Activated CD4-positive, alpha-beta T cell treated with anti-CD3 and anti-CD28 coated beads, Interleukin-2, amount 10 ng/mL, durations not matched to agents 24 days and 14 days (primary cell): ENCODE measurements at regions not wholly inside any gene's neighbourhood (a gene's known extent, or its start where the extent isn't known, plus 50 kb on each side); places are given as distances from the start of the nearest gene placed in this dataset.
A peak's percentile ranks its signal among the peaks of the same experiment; 100 is the strongest.

Experiments
- DNase-seq: peaks from one replicate; pipeline ENCODE4 v3.0.0; 2022
- H3K27ac Mint-ChIP-seq: one replicate; pipeline ENCODE4 v1.8.0; 2022; ENCODE audit warnings: mild to moderate bottlenecking, mixed read lengths
- H3K27me3 Mint-ChIP-seq: one replicate; pipeline ENCODE4 v1.8.0; 2022; ENCODE audit warnings: mixed read lengths
- H3K36me3 Mint-ChIP-seq: one replicate; pipeline ENCODE4 v1.8.0; 2022; ENCODE audit warnings: low read depth, mild to moderate bottlenecking, mixed read lengths
- H3K4me1 Mint-ChIP-seq: one replicate; pipeline ENCODE4 v1.8.0; 2021; ENCODE audit warnings: mixed read lengths
- H3K4me3 Mint-ChIP-seq: one replicate; pipeline ENCODE4 v1.8.0; 2022; ENCODE audit warnings: mild to moderate bottlenecking, moderate library complexity, mixed read lengths
- H3K9me3 Mint-ChIP-seq: one replicate; pipeline ENCODE4 v1.8.0; 2021; ENCODE audit warnings: mixed read lengths
- intact Hi-C: fragments of 100-400 bp; cut with micrococcal nuclease; formaldehyde crosslinking; loops from one replicate; pipeline ENCODE4 v1.15.1; 2023

- Mint-ChIP-seq H3K36me3 (no peaks in the 10 kb centered on the region), H3K9me3 (peaks cover 4% of the 10 kb centered on the region), H3K27ac (no peak overlapping the region), H3K4me3 (no peak overlapping the region), H3K27me3 (peaks cover 8% of the 10 kb centered on the region), H3K4me1 (peaks cover 14% of the 10 kb centered on the region)
- intact Hi-C loops, result no loop called here
- DNase-seq, result no peak
These were observed 304.5 kb downstream of the KCNRG start for GRCh38 chr13:50319635-50320255.

- Mint-ChIP-seq H3K4me1 (peaks cover 14% of the 10 kb centered on the region), H3K4me3 (no peak overlapping the region), H3K27ac (no peak overlapping the region), H3K36me3 (no peaks in the 10 kb centered on the region), H3K27me3 (peaks cover 12% of the 10 kb centered on the region), H3K9me3 (peaks cover 4% of the 10 kb centered on the region)
- DNase-seq, result no peak
- intact Hi-C loops, result no loop called here
These were observed 305.1 kb downstream of the KCNRG start for GRCh38 chr13:50320271-50320862.

- H3K4me3 Mint-ChIP-seq, result no peak overlapping the region
- DNase-seq, result no peak
- peaks cover 20% of the 10 kb centered on the region for H3K27me3 Mint-ChIP-seq
- peaks cover 4% of the 10 kb centered on the region for H3K9me3 Mint-ChIP-seq
- intact Hi-C loops, result no loop called here
- H3K27ac Mint-ChIP-seq, result no peak overlapping the region
- H3K4me1 Mint-ChIP-seq, result peaks cover 14% of the 10 kb centered on the region
- H3K36me3 Mint-ChIP-seq, result no peaks in the 10 kb centered on the region
These were observed 306.8 kb downstream of the KCNRG start for GRCh38 chr13:50322006-50322405.

GRCh38 chr13:50323440-50324065, 308.3 kb downstream of the KCNRG start:
- peak; percentile 21 for DNase-seq
- Mint-ChIP-seq H3K36me3 (no peaks in the 10 kb centered on the region), H3K4me3 (no peak overlapping the region), H3K27me3 (peaks cover 25% of the 10 kb centered on the region), H3K4me1 (peaks cover 14% of the 10 kb centered on the region), H3K9me3 (peaks cover 4% of the 10 kb centered on the region), H3K27ac (no peak overlapping the region)
- intact Hi-C loops, result no loop called here

GRCh38 chr13:50326271-50326670, 311.0 kb downstream of the KCNRG start:
- Mint-ChIP-seq H3K4me3 (no peak overlapping the region), H3K4me1 (peaks cover 6% of the 10 kb centered on the region), H3K27me3 (peaks cover 27% of the 10 kb centered on the region), H3K36me3 (no peaks in the 10 kb centered on the region), H3K9me3 (peaks cover 4% of the 10 kb centered on the region), H3K27ac (no peak overlapping the region)
- no peak for DNase-seq
- intact Hi-C loops, result no loop called here

- Mint-ChIP-seq H3K9me3 (peaks cover 4% of the 10 kb centered on the region), H3K4me1 (peaks cover 6% of the 10 kb centered on the region), H3K36me3 (no peaks in the 10 kb centered on the region), H3K27ac (no peak overlapping the region), H3K4me3 (no peak overlapping the region), H3K27me3 (peaks cover 27% of the 10 kb centered on the region)
- intact Hi-C loops, result no loop called here
- DNase-seq, result no peak
These were observed 311.6 kb downstream of the KCNRG start for GRCh38 chr13:50326811-50327210.

GRCh38 chr13:50334115-50334778, 319.0 kb downstream of the KCNRG start:
- Mint-ChIP-seq H3K4me3 (no peak overlapping the region), H3K4me1 (peaks cover 3% of the 10 kb centered on the region)

GRCh38 chr13:50334944-50335343, 319.7 kb downstream of the KCNRG start:
- intact Hi-C loops, result no loop called here

More at GRCh38 chr13:50334115-50334778, 319.0 kb downstream of the KCNRG start:
- Mint-ChIP-seq H3K36me3 (no peaks in the 10 kb centered on the region), H3K27me3 (peaks cover 9% of the 10 kb centered on the region), H3K27ac (no peak overlapping the region), H3K9me3 (peaks cover 4% of the 10 kb centered on the region)
- no peak for DNase-seq
- intact Hi-C loops, result no loop called here

GRCh38 chr13:50339271-50339670, 324.0 kb downstream of the KCNRG start:
- Mint-ChIP-seq H3K36me3 (no peaks in the 10 kb centered on the region), H3K27ac (no peak overlapping the region), H3K4me3 (no peak overlapping the region), H3K27me3 (peaks cover 37% of the 10 kb centered on the region), H3K9me3 (no peaks in the 10 kb centered on the region), H3K4me1 (peaks cover 3% of the 10 kb centered on the region)
- intact Hi-C loops, result no loop called here
- no peak for DNase-seq

More at GRCh38 chr13:50334944-50335343, 319.7 kb downstream of the KCNRG start:
- no peak overlapping the region for H3K4me3 Mint-ChIP-seq
- H3K27me3 Mint-ChIP-seq, result peaks cover 15% of the 10 kb centered on the region
- no peak for DNase-seq
- H3K27ac Mint-ChIP-seq, result no peak overlapping the region
- no peaks in the 10 kb centered on the region for H3K36me3 Mint-ChIP-seq
- H3K4me1 Mint-ChIP-seq, result peaks cover 3% of the 10 kb centered on the region
- peaks cover 4% of the 10 kb centered on the region for H3K9me3 Mint-ChIP-seq

GRCh38 chr13:50340146-50340545, 324.9 kb downstream of the KCNRG start:
- H3K36me3 Mint-ChIP-seq, result no peaks in the 10 kb centered on the region

GRCh38 chr13:50340551-50341287, 325.5 kb downstream of the KCNRG start:
- Mint-ChIP-seq H3K9me3 (no peaks in the 10 kb centered on the region), H3K36me3 (no peaks in the 10 kb centered on the region), H3K4me3 (no peak overlapping the region), H3K27ac (no peak overlapping the region), H3K27me3 (peaks cover 42% of the 10 kb centered on the region), H3K4me1 (peaks cover 3% of the 10 kb centered on the region)
- DNase-seq, result peak; percentile 32
- intact Hi-C loops, result no loop called here

More at GRCh38 chr13:50340146-50340545, 324.9 kb downstream of the KCNRG start:
- Mint-ChIP-seq H3K27ac (no peak overlapping the region), H3K27me3 (peaks cover 42% of the 10 kb centered on the region), H3K4me1 (peaks cover 3% of the 10 kb centered on the region), H3K4me3 (no peak overlapping the region), H3K9me3 (no peaks in the 10 kb centered on the region)
- intact Hi-C loops, result no loop called here
- no peak for DNase-seq

- H3K27ac Mint-ChIP-seq, result no peak overlapping the region
- H3K4me1 Mint-ChIP-seq, result peaks cover 3% of the 10 kb centered on the region
- H3K4me3 Mint-ChIP-seq, result no peak overlapping the region
- H3K27me3 Mint-ChIP-seq, result peaks cover 47% of the 10 kb centered on the region
- peaks cover 3% of the 10 kb centered on the region for H3K9me3 Mint-ChIP-seq
- no peaks in the 10 kb centered on the region for H3K36me3 Mint-ChIP-seq
- DNase-seq, result no peak
- intact Hi-C loops, result no loop called here
These were observed 326.3 kb downstream of the KCNRG start for GRCh38 chr13:50341526-50341925.

- Mint-ChIP-seq H3K4me3 (no peak overlapping the region), H3K36me3 (no peaks in the 10 kb centered on the region), H3K27ac (no peak overlapping the region), H3K4me1 (peaks cover 3% of the 10 kb centered on the region), H3K9me3 (peaks cover 12% of the 10 kb centered on the region), H3K27me3 (peaks cover 63% of the 10 kb centered on the region)
- intact Hi-C loops, result no loop called here
- no peak for DNase-seq
These were observed 329.5 kb downstream of the KCNRG start for GRCh38 chr13:50344717-50345116.
